ENCODE measurements at regions not wholly inside any gene's neighbourhood (a gene's known extent, or its start where the extent isn't known, plus 50 kb on each side); places are given as distances from the start of the nearest gene placed in this dataset.

- DNase-seq (no peak), ATAC-seq (no peak)
- H3K27ac ChIP-seq = no peak overlapping the region
- no peaks in the 10 kb centered on the region for H3K9me3 ChIP-seq
- no peak for TF ChIP-seq CTCF (IDR thresholded peaks at IDR 0.05)
- H3K36me3 ChIP-seq = no peaks in the 10 kb centered on the region
- H3K4me1 ChIP-seq = peaks cover 0 to 14% (median 0%) of the 10 kb centered on the region in 9 donors
- H3K27me3 ChIP-seq = no peaks in the 10 kb centered on the region
- 78 to 79% methylated on average over 1 of the region's 1 CpG for WGBS, 2 donors
- H3K4me3 ChIP-seq = no peak overlapping the region
- intact Hi-C loops (cut with DNase I) = no loop called here
These were observed 322.4 kb downstream of the ATP23 start for GRCh38 chr12:58263816-58264215.

DNA sequence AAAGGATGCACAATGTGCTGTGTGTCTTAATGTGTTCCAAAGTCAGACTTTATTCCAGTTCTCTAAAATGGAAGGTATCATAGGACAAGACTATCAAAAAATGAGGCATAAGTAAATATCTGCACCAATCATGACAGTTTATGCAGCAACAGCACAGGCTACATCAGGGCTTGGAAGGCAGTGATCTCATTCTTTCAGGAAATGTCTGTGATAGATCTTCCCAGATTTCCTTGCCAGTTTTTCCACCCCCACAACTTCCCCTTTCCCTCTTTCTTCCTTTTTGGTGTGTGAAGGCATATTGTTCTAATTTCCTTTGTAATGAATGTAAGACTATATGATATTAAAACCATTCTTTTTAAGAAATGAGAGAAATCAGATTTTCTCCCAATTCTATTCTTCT, 326.7 kb downstream of the ATP23 start:
- Histone ChIP-seq H3K27ac (peak overlapping the region in 1 of 10 donors; percentile 44), H3K4me3 (no peak overlapping the region), H3K4me1 (peaks cover 0 to 24% (median 7%) of the 10 kb centered on the region in 9 donors), H3K36me3 (no peaks in the 10 kb centered on the region), H3K9me3 (no peaks in the 10 kb centered on the region), H3K27me3 (no peaks in the 10 kb centered on the region)
- no peak for DNase-seq
- intact Hi-C loops (cut with DNase I) = no loop called here
- peak in 3 of 8 donors; percentile 30 to 46 (median 31) for ATAC-seq
- no peak for TF ChIP-seq CTCF (IDR thresholded peaks at IDR 0.05)

- no peaks in the 10 kb centered on the region for H3K9me3 ChIP-seq
- intact Hi-C loops (cut with DNase I) = no loop called here
- WGBS, 2 donors = 87 to 92% methylated on average over 2 of the region's 2 CpGs
- no peak overlapping the region for H3K4me3 ChIP-seq
- H3K4me1 ChIP-seq = peaks cover 0 to 24% (median 7%) of the 10 kb centered on the region in 9 donors
- ATAC-seq (no peak), DNase-seq (no peak)
- no peaks in the 10 kb centered on the region for H3K27me3 ChIP-seq
- no peaks in the 10 kb centered on the region for H3K36me3 ChIP-seq
- H3K27ac ChIP-seq = no peak overlapping the region
- no peak for TF ChIP-seq CTCF (IDR thresholded peaks at IDR 0.05)
These were observed 328.1 kb downstream of the ATP23 start for GRCh38 chr12:58269476-58269875.

GRCh38 chr12:58270966-58271705, 329.8 kb downstream of the ATP23 start:
- Histone ChIP-seq H3K27ac (peak overlapping the region in 2 of 10 donors; percentile 33 to 56), H3K9me3 (no peaks in the 10 kb centered on the region), H3K4me3 (no peak overlapping the region), H3K27me3 (no peaks in the 10 kb centered on the region), H3K36me3 (no peaks in the 10 kb centered on the region), H3K4me1 (peaks cover 0 to 24% (median 7%) of the 10 kb centered on the region in 9 donors)
- WGBS, 2 donors = 48 to 58% methylated on average over 6 of the region's 6 CpGs
- no peak for TF ChIP-seq CTCF (IDR thresholded peaks at IDR 0.05)
- no peak for ATAC-seq
- DNase-seq = no peak
- intact Hi-C loops (cut with DNase I) = no loop called here
